ENCODE measurements at regions not wholly inside any gene's neighbourhood (a gene's known extent, or its start where the extent isn't known, plus 50 kb on each side); places are given as distances from the start of the nearest gene placed in this dataset.
A peak's percentile ranks its signal among the peaks of the same experiment; 100 is the strongest.
"Not testable (repeated sequence)": the region's sequence is repeated elsewhere in the genome, so short reads cannot be mapped to it uniquely, and the experiment has no call there.

DNA sequence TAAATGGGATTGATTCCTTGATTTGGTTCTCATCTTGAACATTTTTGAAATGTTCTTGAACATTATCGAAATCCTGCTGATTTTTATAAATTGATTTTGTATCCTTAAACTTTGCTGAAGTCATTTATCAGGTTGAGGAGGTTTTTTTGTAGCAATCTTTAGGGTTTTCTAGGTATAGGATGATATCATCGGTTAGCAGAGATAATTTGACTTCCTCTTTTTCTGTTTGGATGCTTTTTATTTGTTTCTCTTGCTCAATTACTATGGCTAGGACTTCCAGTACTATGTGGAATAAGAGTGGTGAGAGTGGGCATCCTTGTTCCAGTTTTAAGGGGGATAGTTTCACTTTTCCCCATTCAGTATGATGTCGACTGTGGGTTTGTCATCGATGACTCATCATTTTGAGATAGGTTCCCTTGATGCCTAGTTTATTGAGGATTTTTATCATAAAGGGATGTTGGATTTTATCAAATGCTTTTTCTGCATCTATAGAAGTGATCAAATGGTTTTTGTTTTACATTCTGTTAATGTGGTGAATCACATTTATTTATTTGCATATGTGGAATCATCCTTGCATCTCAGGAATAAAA lies 201.5 kb upstream of the ZSWIM2 start:
- H3K27me3 Mint-ChIP-seq, result no peaks in the 10 kb centered on the region
- H3K4me3 Mint-ChIP-seq, result no peak overlapping the region
- no peak for ATAC-seq (replicated peaks)
- H3K36me3 Mint-ChIP-seq (ENCODE audit: low read depth), result no peaks in the 10 kb centered on the region
- H3K4me1 Mint-ChIP-seq, result no peaks in the 10 kb centered on the region
- H3K27ac Mint-ChIP-seq, result no peak overlapping the region
- peaks cover 9% of the 10 kb centered on the region for H3K9me3 Mint-ChIP-seq

DNA sequence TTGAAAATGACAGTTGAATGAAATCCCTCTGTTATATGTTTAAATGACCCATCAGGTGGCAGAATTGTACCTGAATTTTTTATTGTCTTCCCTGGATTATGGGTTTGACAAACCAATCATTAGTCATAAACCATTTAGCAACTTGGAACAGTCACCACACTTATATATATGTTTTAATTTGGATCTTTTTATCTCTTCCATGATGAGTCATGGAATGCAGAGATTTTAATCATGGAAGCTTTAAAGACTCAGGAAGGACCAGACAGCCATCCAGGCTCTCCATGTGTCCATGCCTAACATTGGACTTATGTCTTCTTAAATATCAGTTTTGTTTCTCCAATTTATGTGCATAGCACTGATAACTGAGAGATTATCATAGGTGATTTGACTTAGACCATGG lies 188.3 kb upstream of the ZSWIM2 start:
- no peak overlapping the region for H3K27ac Mint-ChIP-seq
- H3K4me1 Mint-ChIP-seq, result no peaks in the 10 kb centered on the region
- no peaks in the 10 kb centered on the region for H3K36me3 Mint-ChIP-seq (ENCODE audit: low read depth)
- no peaks in the 10 kb centered on the region for H3K27me3 Mint-ChIP-seq
- no peak for ATAC-seq (replicated peaks)
- H3K9me3 Mint-ChIP-seq, result no peaks in the 10 kb centered on the region
- no peak overlapping the region for H3K4me3 Mint-ChIP-seq

DNA sequence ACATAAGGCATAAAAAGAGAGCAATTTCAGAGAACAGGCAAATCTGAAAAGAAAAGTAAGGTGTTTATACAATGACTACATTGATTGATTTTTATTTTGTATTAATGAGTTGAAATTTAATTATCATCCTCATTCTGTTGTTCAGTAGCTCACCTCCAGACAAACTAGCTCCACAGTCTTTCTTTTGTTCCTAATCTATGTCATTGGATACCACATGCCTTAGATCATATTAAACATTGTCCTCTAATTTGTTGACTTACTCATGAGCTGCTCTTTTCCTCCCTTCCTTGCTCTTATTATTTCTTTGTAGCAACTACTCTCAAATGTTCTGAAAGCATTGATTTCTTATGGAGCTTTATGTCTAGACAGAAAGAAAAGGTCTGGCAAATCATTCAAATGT lies 185.5 kb upstream of the ZSWIM2 start:
- ATAC-seq (replicated peaks), result no peak
- H3K9me3 Mint-ChIP-seq, result no peaks in the 10 kb centered on the region
- no peak overlapping the region for H3K4me3 Mint-ChIP-seq
- H3K4me1 Mint-ChIP-seq, result no peaks in the 10 kb centered on the region
- no peaks in the 10 kb centered on the region for H3K27me3 Mint-ChIP-seq
- H3K27ac Mint-ChIP-seq, result no peak overlapping the region
- no peaks in the 10 kb centered on the region for H3K36me3 Mint-ChIP-seq (ENCODE audit: low read depth)

DNA sequence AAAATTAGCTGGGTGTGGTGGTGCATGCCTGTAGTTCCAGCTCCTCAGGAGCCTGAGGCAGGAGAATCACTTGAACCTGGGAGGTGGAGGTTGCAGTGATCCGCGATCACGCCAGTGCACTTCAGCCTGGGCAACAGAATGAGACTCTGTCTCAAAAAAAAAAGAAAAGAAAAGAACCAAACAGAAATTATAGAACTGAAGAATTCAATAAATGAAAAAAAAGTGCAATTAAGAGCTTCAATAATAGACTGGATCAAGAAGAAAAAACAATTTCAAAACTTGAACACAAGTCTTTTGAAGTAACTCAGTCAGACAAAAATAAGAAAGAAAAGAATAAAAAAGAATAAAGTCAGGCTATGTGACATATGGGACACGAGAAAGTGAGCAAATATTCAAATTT lies 175.8 kb upstream of the ZSWIM2 start:
- Mint-ChIP-seq H3K4me1 (no peaks in the 10 kb centered on the region), H3K36me3 (ENCODE audit: low read depth) (no peaks in the 10 kb centered on the region), H3K9me3 (peaks cover 10% of the 10 kb centered on the region), H3K4me3 (no peak overlapping the region), H3K27ac (no peak overlapping the region), H3K27me3 (no peaks in the 10 kb centered on the region)
- ATAC-seq (replicated peaks), result no peak

DNA sequence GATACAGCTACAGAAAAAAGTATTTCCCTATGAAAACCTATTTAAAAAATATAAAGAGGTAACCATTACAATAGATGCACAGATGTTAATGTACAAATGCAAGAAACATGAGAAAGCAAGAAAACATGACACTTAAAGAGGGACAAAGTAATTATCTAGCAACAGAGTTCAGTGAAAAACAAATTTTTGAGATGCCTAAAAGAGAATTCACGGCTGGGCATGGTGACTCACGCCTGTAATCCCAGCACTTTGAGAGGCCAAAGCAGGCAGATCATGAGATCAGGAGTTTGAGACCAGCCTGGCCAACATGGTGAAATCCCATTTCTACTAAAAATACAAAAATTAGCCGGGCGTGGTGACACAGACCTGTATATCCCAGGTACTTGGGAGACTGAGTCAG lies 175.0 kb upstream of the ZSWIM2 start:
- not testable (repeated sequence) for H3K4me1 Mint-ChIP-seq; H3K9me3 Mint-ChIP-seq; ATAC-seq (replicated peaks); H3K36me3 Mint-ChIP-seq (ENCODE audit: low read depth); H3K27me3 Mint-ChIP-seq; H3K27ac Mint-ChIP-seq; H3K4me3 Mint-ChIP-seq

DNA sequence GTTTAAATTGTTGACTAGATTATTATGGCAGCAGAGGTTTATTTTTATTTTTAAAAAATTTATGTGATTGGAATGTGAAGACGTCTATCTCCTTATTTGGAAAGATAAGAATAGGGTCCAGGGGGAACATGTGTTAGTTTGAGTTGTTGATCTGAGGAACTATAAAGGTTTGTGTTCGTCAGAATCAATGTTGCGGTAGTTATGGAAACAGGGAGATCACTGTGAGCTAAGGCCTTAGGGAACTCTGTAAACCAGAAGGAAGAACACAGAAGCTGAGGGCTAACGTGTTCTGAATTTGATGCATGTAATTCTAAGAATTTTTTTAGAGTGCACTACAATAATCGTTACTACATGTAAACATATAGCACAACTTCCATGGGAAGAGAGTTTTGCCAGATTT lies 168.5 kb upstream of the ZSWIM2 start:
- Mint-ChIP-seq H3K9me3 (peaks cover 4% of the 10 kb centered on the region), H3K36me3 (ENCODE audit: low read depth) (no peaks in the 10 kb centered on the region), H3K27ac (no peak overlapping the region), H3K27me3 (no peaks in the 10 kb centered on the region), H3K4me1 (no peaks in the 10 kb centered on the region), H3K4me3 (no peak overlapping the region)
- no peak for ATAC-seq (replicated peaks)

DNA sequence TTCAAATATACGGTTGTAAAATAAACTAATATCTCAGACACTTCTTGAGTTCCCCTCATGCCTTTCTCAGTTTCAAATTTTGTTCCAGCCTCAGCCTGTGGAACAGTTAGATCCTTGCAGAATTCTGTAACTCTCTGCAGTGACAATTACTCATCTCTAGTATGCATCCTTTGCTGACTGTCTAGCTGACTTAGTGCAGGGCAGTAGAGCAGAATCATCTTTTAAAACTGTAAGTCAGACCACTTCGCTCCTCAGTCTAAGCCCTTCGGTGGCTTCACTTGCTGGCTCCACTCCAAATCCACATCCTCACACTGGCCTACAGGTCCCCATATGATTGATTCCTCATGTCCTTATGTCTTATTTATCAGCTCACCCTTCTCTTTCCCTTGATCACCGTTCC lies 164.1 kb upstream of the ZSWIM2 start:
- Mint-ChIP-seq H3K4me3 (no peak overlapping the region), H3K27me3 (no peaks in the 10 kb centered on the region), H3K36me3 (ENCODE audit: low read depth) (no peaks in the 10 kb centered on the region), H3K9me3 (no peaks in the 10 kb centered on the region), H3K27ac (no peak overlapping the region), H3K4me1 (no peaks in the 10 kb centered on the region)
- no peak for ATAC-seq (replicated peaks)

DNA sequence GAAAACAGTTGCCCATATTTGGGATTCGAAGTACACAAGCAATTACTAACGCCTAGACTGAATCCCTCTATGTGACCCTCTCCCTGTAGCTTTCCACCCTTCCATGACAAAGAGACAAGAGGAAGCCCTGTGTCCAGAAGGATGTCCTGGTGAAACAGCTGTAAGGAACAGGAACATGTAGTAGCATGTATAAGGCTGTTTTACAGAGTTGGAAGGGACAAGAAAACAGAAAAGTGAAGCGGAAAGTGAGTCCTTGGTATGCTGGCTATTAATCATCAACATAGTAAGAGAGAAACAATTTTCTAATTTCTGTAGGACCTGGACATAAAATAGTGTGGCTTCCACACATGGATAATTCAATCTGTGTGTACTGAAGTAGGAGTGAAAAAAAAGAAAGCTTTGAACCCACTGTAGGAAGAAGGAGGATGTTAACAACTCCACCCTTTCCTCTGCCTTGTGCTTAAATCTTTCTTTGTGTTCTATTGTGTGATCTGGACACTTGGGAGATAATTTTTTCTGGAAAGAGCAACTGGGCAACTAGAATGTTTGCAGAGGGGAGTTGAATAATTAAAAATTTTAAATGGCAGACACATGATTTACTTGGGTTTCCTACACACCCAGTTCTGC lies 162.3 kb upstream of the ZSWIM2 start:
- H3K27me3 Mint-ChIP-seq, result no peaks in the 10 kb centered on the region
- H3K27ac Mint-ChIP-seq, result no peak overlapping the region
- H3K4me3 Mint-ChIP-seq, result no peak overlapping the region
- no peaks in the 10 kb centered on the region for H3K36me3 Mint-ChIP-seq (ENCODE audit: low read depth)
- no peak for ATAC-seq (replicated peaks)
- H3K4me1 Mint-ChIP-seq, result no peaks in the 10 kb centered on the region
- H3K9me3 Mint-ChIP-seq, result no peaks in the 10 kb centered on the region

DNA sequence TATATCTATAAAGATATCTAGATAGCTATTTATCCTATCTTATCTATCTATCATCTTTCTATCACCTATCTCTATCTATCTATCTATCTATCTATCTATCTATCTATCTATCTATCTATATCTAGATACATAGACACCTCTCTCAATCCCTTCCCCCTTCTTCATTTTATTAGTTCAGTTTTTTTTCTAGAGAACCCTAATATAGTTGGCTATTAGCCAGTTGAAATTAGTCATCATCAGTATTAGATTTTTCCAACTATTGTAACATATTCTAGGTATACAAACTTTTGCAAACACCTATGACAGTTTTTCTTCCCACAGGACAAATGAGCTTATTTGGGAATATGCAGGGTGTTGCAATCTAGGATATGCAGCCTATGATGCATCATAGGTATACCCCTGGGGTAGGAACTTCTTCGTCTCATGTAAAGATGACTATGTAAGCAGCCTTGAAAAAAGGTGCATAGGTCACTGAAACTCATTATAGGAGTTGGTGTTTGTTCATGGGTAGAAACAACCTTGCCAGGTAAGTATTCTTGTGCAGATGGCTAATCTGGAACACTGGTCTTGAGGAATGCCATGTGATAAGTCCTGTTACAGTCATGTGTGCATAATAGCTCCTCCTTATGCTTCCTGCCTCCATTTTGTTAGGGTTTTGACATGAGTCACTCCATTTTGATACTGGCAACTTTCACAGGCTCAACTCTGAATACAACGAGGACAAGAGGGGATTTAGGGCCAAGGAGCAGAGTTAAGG lies 160.7 kb upstream of the ZSWIM2 start:
- Mint-ChIP-seq H3K27ac (no peak overlapping the region), H3K4me1 (no peaks in the 10 kb centered on the region), H3K36me3 (ENCODE audit: low read depth) (no peaks in the 10 kb centered on the region), H3K4me3 (no peak overlapping the region), H3K27me3 (no peaks in the 10 kb centered on the region), H3K9me3 (no peaks in the 10 kb centered on the region)
- no peak for ATAC-seq (replicated peaks)

DNA sequence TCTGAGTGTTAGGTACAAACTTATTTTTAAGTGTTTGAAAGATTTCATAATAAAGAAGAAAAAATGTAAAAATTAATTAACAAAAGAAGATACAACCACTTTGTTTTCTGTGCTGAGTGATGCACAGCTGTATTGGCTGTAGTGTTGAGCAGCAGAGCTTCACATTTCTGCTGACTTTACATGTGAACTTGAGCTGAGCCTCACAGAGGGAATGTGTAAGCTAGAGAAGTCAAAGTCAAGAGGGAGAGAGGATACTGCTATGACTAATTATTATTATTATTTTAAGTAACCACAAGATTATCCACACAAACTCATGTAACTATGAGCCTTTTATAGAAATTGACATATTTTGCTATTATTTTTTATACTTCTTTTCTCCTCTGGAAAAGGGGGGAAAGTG lies 159.1 kb upstream of the ZSWIM2 start:
- ATAC-seq (replicated peaks), result no peak
- Mint-ChIP-seq H3K36me3 (ENCODE audit: low read depth) (no peaks in the 10 kb centered on the region), H3K27me3 (peaks cover under 1% of the 10 kb centered on the region), H3K27ac (no peak overlapping the region), H3K4me1 (no peaks in the 10 kb centered on the region), H3K9me3 (no peaks in the 10 kb centered on the region), H3K4me3 (no peak overlapping the region)

DNA sequence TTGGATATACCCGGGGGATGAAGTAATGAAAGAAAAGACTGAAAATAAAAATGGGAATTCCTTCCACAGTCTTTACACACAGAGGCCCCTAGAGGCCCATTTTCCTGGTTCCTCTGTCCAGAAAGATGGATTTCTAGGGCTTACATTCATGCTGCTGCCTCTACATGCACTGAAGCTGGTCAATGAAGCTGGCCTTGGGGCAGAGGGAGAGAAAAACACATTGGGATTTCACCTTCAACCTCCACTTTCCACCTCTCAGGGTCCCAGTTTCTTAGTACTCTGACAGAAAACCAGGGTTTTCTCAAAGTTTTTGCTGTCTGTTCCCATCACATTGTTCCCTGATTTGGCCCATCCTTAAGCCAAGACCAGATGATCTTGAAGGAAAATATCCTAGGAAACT lies 154.6 kb upstream of the ZSWIM2 start:
- Mint-ChIP-seq H3K36me3 (ENCODE audit: low read depth) (no peaks in the 10 kb centered on the region), H3K27me3 (peaks cover 3% of the 10 kb centered on the region), H3K4me1 (no peaks in the 10 kb centered on the region), H3K9me3 (peaks cover 3% of the 10 kb centered on the region), H3K4me3 (peak overlapping the region; percentile 20), H3K27ac (no peak overlapping the region)
- no peak for ATAC-seq (replicated peaks)

DNA sequence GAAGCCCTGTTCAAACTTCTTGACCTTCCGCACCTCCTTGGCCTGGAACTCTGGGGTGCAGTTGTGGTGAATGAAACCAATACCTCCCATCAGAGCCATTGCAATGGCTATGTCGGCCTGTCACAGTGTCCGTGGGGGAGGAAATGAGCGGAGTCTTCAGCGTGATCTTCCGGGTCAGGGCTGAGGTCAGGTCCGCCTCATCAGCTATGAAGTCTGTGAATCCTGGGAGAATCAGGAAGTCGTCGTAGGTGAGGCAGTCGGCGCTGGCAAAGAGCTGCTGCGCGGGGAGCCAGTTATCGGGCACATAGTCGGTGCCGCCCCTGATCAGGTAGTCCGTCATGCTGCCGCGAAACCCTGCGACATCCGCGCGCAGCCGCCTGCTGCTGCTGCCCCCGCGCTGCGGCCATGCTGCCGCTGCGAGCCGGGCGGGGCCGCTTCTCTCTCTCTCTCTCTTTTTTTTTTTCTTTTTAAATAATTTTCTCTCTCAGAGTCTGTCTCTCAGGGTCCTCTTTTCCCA lies 154.1 kb upstream of the ZSWIM2 start:
- H3K4me3 Mint-ChIP-seq, result no peak overlapping the region
- H3K9me3 Mint-ChIP-seq, result peaks cover 3% of the 10 kb centered on the region
- peak; percentile 24 for ATAC-seq (replicated peaks)
- H3K36me3 Mint-ChIP-seq (ENCODE audit: low read depth), result no peaks in the 10 kb centered on the region
- no peak overlapping the region for H3K27ac Mint-ChIP-seq
- peaks cover 3% of the 10 kb centered on the region for H3K27me3 Mint-ChIP-seq
- no peaks in the 10 kb centered on the region for H3K4me1 Mint-ChIP-seq

DNA sequence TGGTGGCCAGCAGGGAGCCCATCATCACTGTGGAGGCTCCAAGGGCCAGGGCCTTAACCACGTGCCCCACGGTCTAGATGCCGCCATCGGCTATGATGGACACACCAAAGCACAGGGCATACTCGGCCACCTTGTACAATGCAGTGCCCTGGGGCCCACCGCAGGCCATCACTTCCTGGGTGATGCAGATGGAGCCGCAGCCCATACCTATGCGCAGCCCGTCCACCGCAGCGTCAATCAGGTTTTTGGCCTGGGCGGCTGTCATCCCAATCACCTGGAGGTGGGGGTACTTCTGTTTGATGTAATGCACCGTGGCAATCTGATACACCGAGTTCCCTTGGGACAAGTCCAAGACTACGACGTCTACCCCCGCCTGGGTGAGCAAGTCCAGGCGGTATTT lies 153.3 kb upstream of the ZSWIM2 start:
- Mint-ChIP-seq H3K4me3 (no peak overlapping the region), H3K27ac (no peak overlapping the region), H3K36me3 (ENCODE audit: low read depth) (no peaks in the 10 kb centered on the region), H3K9me3 (peaks cover 3% of the 10 kb centered on the region), H3K4me1 (no peaks in the 10 kb centered on the region), H3K27me3 (peaks cover 3% of the 10 kb centered on the region)
- ATAC-seq (replicated peaks), result no peak

DNA sequence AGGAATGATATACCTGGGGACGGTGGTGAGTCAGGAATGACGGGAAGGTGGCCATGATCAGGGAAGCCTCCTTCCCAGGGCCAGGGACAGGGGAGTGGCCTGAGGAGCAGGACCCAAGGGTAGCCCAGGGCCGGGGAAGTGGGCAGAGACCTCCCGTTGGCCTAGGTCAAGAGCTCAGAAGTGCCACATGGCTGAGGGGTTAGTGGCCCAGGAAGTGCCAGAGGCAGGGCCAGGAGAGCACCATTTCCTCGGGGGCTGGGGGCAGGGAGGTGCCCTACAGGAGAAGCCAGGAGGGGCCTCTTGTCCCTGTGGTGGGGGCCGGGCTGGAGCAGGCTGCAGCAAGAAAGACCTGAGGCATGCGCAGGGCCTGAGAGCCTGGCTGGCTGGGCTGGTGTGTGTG lies 152.3 kb upstream of the ZSWIM2 start:
- Mint-ChIP-seq H3K36me3 (ENCODE audit: low read depth) (no peaks in the 10 kb centered on the region), H3K9me3 (peaks cover 3% of the 10 kb centered on the region), H3K27ac (no peak overlapping the region), H3K4me3 (no peak overlapping the region), H3K27me3 (peaks cover 3% of the 10 kb centered on the region), H3K4me1 (no peaks in the 10 kb centered on the region)
- no peak for ATAC-seq (replicated peaks)

DNA sequence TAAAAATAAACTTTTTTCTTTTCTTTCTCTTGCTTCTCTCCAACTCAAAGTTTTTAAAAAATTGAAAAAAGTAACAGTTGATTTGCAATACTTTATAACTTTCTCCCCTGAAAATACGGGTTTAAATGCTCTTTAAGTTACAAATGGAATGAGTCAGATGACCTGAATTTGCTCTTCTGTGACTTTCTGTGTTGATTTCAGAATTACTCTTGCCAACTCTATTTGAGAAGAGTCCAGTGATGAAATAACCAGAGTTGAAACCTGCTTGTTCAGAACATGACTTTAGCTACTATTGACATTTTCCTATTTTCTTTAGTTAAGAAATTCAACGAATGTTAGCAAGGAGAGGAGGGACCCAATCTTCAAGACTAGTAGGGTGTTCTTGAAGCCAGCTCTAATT lies 146.1 kb upstream of the ZSWIM2 start:
- no peaks in the 10 kb centered on the region for H3K27me3 Mint-ChIP-seq
- H3K4me3 Mint-ChIP-seq, result no peak overlapping the region
- ATAC-seq (replicated peaks), result peak; percentile 18
- no peaks in the 10 kb centered on the region for H3K36me3 Mint-ChIP-seq (ENCODE audit: low read depth)
- no peak overlapping the region for H3K27ac Mint-ChIP-seq
- H3K9me3 Mint-ChIP-seq, result peaks cover 5% of the 10 kb centered on the region
- H3K4me1 Mint-ChIP-seq, result no peaks in the 10 kb centered on the region
